ENCODE measurements at regions not wholly inside any gene's neighbourhood (a gene's known extent, or its start where the extent isn't known, plus 50 kb on each side); places are given as distances from the start of the nearest gene placed in this dataset.

- TF ChIP-seq, protein P1, sequence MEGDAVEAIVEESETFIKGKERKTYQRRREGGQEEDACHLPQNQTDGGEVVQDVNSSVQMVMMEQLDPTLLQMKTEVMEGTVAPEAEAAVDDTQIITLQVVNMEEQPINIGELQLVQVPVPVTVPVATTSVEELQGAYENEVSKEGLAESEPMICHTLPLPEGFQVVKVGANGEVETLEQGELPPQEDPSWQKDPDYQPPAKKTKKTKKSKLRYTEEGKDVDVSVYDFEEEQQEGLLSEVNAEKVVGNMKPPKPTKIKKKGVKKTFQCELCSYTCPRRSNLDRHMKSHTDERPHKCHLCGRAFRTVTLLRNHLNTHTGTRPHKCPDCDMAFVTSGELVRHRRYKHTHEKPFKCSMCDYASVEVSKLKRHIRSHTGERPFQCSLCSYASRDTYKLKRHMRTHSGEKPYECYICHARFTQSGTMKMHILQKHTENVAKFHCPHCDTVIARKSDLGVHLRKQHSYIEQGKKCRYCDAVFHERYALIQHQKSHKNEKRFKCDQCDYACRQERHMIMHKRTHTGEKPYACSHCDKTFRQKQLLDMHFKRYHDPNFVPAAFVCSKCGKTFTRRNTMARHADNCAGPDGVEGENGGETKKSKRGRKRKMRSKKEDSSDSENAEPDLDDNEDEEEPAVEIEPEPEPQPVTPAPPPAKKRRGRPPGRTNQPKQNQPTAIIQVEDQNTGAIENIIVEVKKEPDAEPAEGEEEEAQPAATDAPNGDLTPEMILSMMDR (conservative IDR thresholded peaks at IDR 0.05; ENCODE audit: low read depth in 2 of 2): no peak
- TF ChIP-seq CREB1 (CRISPR knock-in tag; IDR thresholded peaks at IDR 0.05; ENCODE audit: low read depth) (no peak), EZH2phosphoT487 (IDR thresholded peaks at IDR 0.05; ENCODE audit: unreplicated experiment) (no peak), POLR2AphosphoS5 (IDR thresholded peaks at IDR 0.05; ENCODE audit: low read depth) (no peak), EZH2 (IDR thresholded peaks at IDR 0.05; ENCODE audit: low read depth, unreplicated experiment) (no peak), JUNB (IDR thresholded peaks at IDR 0.05; ENCODE audit: unreplicated experiment) (no peak), ZNF114 (CRISPR knock-in tag; IDR thresholded peaks at IDR 0.05) (no peak), NANOG (IDR thresholded peaks at IDR 0.05; ENCODE audit: borderline replicate concordance) (no peak), ZNF331 (CRISPR knock-in tag; IDR thresholded peaks at IDR 0.05; ENCODE audit: low read depth) (no peak), ZNF462 (CRISPR knock-in tag; IDR thresholded peaks at IDR 0.05) (no peak), ETS1 (IDR thresholded peaks at IDR 0.05) (no peak), STAT1 (IDR thresholded peaks at IDR 0.05; ENCODE audit: unreplicated experiment) (no peak)
- TF ChIP-seq, protein P2, sequence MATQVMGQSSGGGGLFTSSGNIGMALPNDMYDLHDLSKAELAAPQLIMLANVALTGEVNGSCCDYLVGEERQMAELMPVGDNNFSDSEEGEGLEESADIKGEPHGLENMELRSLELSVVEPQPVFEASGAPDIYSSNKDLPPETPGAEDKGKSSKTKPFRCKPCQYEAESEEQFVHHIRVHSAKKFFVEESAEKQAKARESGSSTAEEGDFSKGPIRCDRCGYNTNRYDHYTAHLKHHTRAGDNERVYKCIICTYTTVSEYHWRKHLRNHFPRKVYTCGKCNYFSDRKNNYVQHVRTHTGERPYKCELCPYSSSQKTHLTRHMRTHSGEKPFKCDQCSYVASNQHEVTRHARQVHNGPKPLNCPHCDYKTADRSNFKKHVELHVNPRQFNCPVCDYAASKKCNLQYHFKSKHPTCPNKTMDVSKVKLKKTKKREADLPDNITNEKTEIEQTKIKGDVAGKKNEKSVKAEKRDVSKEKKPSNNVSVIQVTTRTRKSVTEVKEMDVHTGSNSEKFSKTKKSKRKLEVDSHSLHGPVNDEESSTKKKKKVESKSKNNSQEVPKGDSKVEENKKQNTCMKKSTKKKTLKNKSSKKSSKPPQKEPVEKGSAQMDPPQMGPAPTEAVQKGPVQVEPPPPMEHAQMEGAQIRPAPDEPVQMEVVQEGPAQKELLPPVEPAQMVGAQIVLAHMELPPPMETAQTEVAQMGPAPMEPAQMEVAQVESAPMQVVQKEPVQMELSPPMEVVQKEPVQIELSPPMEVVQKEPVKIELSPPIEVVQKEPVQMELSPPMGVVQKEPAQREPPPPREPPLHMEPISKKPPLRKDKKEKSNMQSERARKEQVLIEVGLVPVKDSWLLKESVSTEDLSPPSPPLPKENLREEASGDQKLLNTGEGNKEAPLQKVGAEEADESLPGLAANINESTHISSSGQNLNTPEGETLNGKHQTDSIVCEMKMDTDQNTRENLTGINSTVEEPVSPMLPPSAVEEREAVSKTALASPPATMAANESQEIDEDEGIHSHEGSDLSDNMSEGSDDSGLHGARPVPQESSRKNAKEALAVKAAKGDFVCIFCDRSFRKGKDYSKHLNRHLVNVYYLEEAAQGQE (IDR thresholded peaks at IDR 0.05; ENCODE audit: unreplicated experiment): no peak
These were observed 166.7 kb downstream of the TINAG start for GRCh38 chr6:54474898-54475297.
